ENCODE measurements at regions not wholly inside any gene's neighbourhood (a gene's known extent, or its start where the extent isn't known, plus 50 kb on each side); places are given as distances from the start of the nearest gene placed in this dataset.

- DNase-seq = no peak
These were observed 93.6 kb downstream of the LIPG start for GRCh38 chr18:49655266-49656072.

DNA sequence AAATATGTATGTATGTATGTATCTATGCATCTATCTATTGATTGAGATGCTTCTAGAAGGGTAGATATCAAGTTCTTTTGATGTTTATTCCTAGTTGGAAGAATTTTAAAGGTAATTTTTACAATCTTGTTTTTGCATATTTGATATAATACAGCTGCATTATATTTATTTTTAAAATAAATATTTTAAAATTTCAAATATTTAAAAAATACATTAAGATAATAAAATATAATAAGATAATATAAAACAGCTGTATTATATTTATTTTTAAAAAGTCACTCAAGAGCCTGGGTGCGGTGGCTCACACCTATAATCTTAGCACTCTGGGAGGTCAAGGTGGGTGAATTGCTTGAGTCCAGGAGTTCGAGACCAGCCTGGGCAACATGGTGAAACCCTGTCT lies 92.5 kb downstream of the LIPG start:
- no peak for DNase-seq

- no peak for DNase-seq
These were observed 91.2 kb downstream of the LIPG start for GRCh38 chr18:49652881-49653724.

DNA sequence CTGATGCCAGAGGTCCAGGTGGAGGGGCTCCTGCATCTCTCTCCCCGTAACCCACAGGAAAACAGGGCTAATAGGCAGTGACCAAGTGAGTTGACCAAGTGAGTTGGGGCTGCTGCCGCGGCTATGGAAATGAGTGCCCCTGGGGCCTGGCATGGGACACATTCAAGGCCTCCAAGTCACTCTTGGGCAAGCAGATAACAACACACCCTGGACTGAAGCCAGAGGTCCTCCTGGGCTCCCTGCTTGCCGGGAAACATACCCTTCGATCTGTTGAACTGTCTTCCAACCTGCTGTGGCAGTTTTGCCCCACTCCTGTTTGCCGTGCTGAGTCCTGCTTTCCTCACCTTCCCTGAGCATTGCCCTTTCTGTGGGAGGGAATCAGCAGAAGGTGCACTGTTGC lies 89.2 kb downstream of the LIPG start:
- no peak for DNase-seq

GRCh38 chr18:49650426-49650891 lies 88.6 kb downstream of the LIPG start:
- no peak for DNase-seq

- DNase-seq = no peak
These were observed 87.0 kb downstream of the LIPG start for GRCh38 chr18:49648811-49649210.
